HG03159 (cell line): ENCODE measurements at regions not wholly inside any gene's neighbourhood (a gene's known extent, or its start where the extent isn't known, plus 50 kb on each side); places are given as distances from the start of the nearest gene placed in this dataset.

Source experiments
- ATAC-seq: cut with Tn5 transposase; IDR thresholded peaks from one replicate; pipeline ENCODE4 v1.9.1; 2021; ENCODE audit warnings: mild to moderate bottlenecking, moderate library complexity; ENCODE audit not compliant: unreplicated experiment

GRCh38 chr9:82295181-82295580 is 306.6 kb downstream of the SPATA31D1 start:
- ATAC-seq, result no peak

GRCh38 chr9:82299870-82300269 is 311.3 kb downstream of the SPATA31D1 start:
- ATAC-seq, result peak; percentile 67

- ATAC-seq, result no peak
Observed at GRCh38 chr9:82302968-82303655, 314.5 kb downstream of the SPATA31D1 start.

- no peak for ATAC-seq
Observed at GRCh38 chr9:82308836-82309235, 320.3 kb downstream of the SPATA31D1 start.

GRCh38 chr9:82313697-82314096 is 325.1 kb downstream of the SPATA31D1 start:
- ATAC-seq, result no peak

- no peak for ATAC-seq
Observed at GRCh38 chr9:82320566-82320965, 332.0 kb downstream of the SPATA31D1 start.

GRCh38 chr9:82325907-82326306 is 337.3 kb downstream of the SPATA31D1 start:
- no peak for ATAC-seq

- no peak for ATAC-seq
Observed at GRCh38 chr9:82327641-82328040, 339.1 kb downstream of the SPATA31D1 start.

GRCh38 chr9:82331079-82331478 is 342.5 kb downstream of the SPATA31D1 start:
- ATAC-seq, result no peak

GRCh38 chr9:82332018-82332773 is 343.6 kb downstream of the SPATA31D1 start:
- no peak for ATAC-seq

GRCh38 chr9:82332774-82333152 is 344.2 kb downstream of the SPATA31D1 start:
- ATAC-seq, result no peak

- ATAC-seq, result no peak
Observed at GRCh38 chr9:82333671-82334070, 345.1 kb downstream of the SPATA31D1 start.

- ATAC-seq, result no peak
Observed at GRCh38 chr9:82334286-82334685, 345.7 kb downstream of the SPATA31D1 start.

- no peak for ATAC-seq
Observed at GRCh38 chr9:82337351-82337750, 348.8 kb downstream of the SPATA31D1 start.

- no peak for ATAC-seq
Observed at GRCh38 chr9:82342046-82342445, 353.5 kb downstream of the SPATA31D1 start.

- ATAC-seq, result no peak
Observed at GRCh38 chr9:82346040-82346439, 357.5 kb downstream of the SPATA31D1 start.

GRCh38 chr9:82353631-82354278 is 365.2 kb downstream of the SPATA31D1 start:
- ATAC-seq, result no peak

GRCh38 chr9:82354279-82354659 is 365.7 kb downstream of the SPATA31D1 start:
- no peak for ATAC-seq

- ATAC-seq, result no peak
Observed at GRCh38 chr9:82356131-82356530, 367.6 kb downstream of the SPATA31D1 start.

GRCh38 chr9:82356871-82357270 is 368.3 kb downstream of the SPATA31D1 start:
- ATAC-seq, result no peak

GRCh38 chr9:82363198-82363597 is 374.6 kb downstream of the SPATA31D1 start:
- ATAC-seq, result no peak

GRCh38 chr9:82363682-82364081 is 375.1 kb downstream of the SPATA31D1 start:
- no peak for ATAC-seq
